Mucosa of descending colon (tissue), 3 donors: ENCODE measurements at regions not wholly inside any gene's neighbourhood (a gene's known extent, or its start where the extent isn't known, plus 50 kb on each side); places are given as distances from the start of the nearest gene placed in this dataset.
A peak's percentile ranks its signal among the peaks of the same experiment; 100 is the strongest.
"Not testable (repeated sequence)": the region's sequence is repeated elsewhere in the genome, so short reads cannot be mapped to it uniquely, and the experiment has no call there.

Experiments
- ATAC-seq: fragments of 200-7000 bp; cut with Tn5 transposase; one replicate; pipeline ENCODE4 v1.9.1; 2020; ENCODE audit warnings: mild to moderate bottlenecking, moderate library complexity
- DNase-seq, 3 donors: peaks; one replicate each; pipeline ENCODE4 v3.0.0-alpha.2; 2020
- H3K36me3 ChIP-seq: fragments of 200-600 bp; one replicate; pipeline ENCODE4 v1.8.0; 2021; ENCODE audit warnings: low read depth, mild to moderate bottlenecking
- H3K4me1 ChIP-seq: fragments of 200-600 bp; one replicate; pipeline ENCODE4 v1.8.0; 2021; ENCODE audit warnings: low read depth, mild to moderate bottlenecking
- H3K4me3 ChIP-seq: fragments of 200-600 bp; one replicate; pipeline ENCODE4 v1.8.0; 2021; ENCODE audit warnings: mild to moderate bottlenecking
- H3K9me3 ChIP-seq: fragments of 200-600 bp; one replicate; pipeline ENCODE4 v1.8.0; 2021; ENCODE audit warnings: mild to moderate bottlenecking
- CTCF ChIP-seq: fragments of 200-600 bp; IDR thresholded peaks from one replicate; pipeline ENCODE4 v1.8.0; 2022; ENCODE audit warnings: antibody characterized with exemption, mild to moderate bottlenecking
- intact Hi-C, 2 donors: fragments of 100-400 bp; cut with DNase I in 1 of 2; cut with micrococcal nuclease in 1 of 2; formaldehyde crosslinking; loops; one replicate each; pipeline versions ENCODE4 v1.11.0 to v1.11.1; 2022; cut with DNase I, micrococcal nuclease
- donor health status: DM: no; HTN: no; CAD: no; lungs with moderate emphysema.
- donor health status: DM: no; HTN: no; CAD: no.
- donor health status: DM: no; HTN: yes; CAD: no.

DNA sequence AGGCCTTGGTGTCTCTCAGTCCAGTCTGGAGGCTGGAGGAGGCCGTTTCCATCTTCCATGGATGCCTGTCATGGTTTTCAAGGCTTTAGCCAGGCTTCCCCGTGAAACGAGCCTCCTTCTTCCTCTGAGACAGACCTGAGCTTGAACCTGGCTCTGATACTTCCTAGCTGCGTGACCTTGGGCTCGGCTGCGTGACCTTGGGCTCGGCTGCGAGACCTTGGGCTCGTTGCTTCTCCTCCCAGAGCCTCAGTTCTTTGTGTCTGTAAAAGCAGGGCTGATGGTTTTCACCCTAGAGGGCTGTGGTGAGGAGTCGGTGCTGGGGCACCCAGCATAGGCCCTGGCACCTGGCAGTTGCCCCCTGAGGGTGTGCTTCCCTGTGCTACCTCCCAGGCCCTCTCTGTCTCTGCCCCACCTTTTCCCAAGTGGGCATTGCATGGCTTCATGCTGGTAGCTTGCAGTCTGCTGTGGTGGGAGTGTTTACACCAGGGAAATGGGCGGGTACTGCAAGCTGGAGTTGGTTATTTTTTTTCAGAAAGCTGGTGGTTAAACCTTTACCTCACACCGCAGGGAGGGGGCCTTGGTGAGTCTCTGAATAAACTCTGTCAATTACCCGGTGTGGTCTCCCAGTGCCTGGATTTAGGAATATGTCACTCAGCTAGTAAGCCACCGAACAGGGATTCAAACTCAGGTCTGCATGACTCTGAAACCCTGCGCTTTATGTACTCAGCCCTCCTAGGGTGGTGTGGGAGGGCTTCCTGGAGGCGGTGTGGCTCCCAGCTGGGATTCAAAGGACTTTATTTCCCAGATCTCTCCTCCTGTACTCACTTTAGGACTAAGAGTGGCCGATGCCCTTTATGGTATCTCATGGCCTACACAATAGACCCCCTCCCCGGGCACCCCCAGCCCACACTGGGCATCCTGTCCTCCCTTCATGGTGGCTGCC is 129.0 kb upstream of the CIBAR2 start:
- DNase-seq (no peak), ATAC-seq (no peak)
- no peaks in the 10 kb centered on the region for H3K36me3 ChIP-seq
- no peak overlapping the region for H3K4me3 ChIP-seq
- intact Hi-C loops: loop anchor here in 1 of 2 donors (10.0 kb wide), 1 partner anchor 126 kb away; the partner anchor contains the start of gene CIBAR2
- H3K4me1 ChIP-seq: peaks cover 2% of the 10 kb centered on the region
- H3K9me3 ChIP-seq: no peaks in the 10 kb centered on the region
- TF ChIP-seq CTCF: no peak

- DNase-seq (no peak), ATAC-seq (no peak)
- Histone ChIP-seq H3K4me1 (no peaks in the 10 kb centered on the region), H3K9me3 (no peaks in the 10 kb centered on the region), H3K4me3 (no peak overlapping the region), H3K36me3 (no peaks in the 10 kb centered on the region)
- intact Hi-C loops: loop anchor here in 1 of 2 donors (10.0 kb wide), 1 partner anchor 127 kb away; the partner anchor contains the start of gene CIBAR2
- no peak for TF ChIP-seq CTCF
Observed at GRCh38 chr16:85242140-85242539, 129.9 kb upstream of the CIBAR2 start.

DNA sequence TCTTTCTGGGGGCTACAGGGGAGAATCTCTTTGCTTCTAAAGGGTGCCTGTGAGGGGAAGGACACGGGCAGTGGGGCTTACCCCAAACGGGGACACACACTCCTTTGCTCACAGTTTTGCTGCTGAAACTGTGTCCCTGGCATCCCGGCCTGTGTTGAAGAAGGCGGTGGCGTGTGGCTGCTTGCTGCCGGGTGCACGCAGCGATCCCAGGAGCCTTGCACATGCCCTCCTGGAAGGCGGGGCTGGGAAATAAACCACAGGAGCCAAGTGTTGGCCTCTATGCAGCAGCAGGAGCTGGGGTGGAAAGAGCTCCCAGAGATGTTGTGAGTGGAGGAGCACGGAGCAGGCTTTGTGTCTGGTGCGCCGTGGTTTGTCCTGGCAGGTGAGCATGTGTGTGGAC is 131.0 kb upstream of the CIBAR2 start:
- no peak for TF ChIP-seq CTCF
- no peaks in the 10 kb centered on the region for H3K4me1 ChIP-seq

GRCh38 chr16:85244452-85244851 is 132.2 kb upstream of the CIBAR2 start:
- intact Hi-C loops: loop anchor here in 1 of 2 donors (10.0 kb wide), 1 partner anchor 130 kb away; the partner anchor contains the start of gene CIBAR2
- DNase-seq, H3K36me3 ChIP-seq, H3K4me1 ChIP-seq, H3K4me3 ChIP-seq, ATAC-seq, H3K9me3 ChIP-seq: not testable (repeated sequence)

More for the DNA sequence above, 131.0 kb upstream of the CIBAR2 start:
- intact Hi-C loops: loop anchor here in 1 of 2 donors (10.0 kb wide), 1 partner anchor 129 kb away; the partner anchor contains the start of gene CIBAR2
- Histone ChIP-seq H3K9me3 (no peaks in the 10 kb centered on the region), H3K36me3 (no peaks in the 10 kb centered on the region), H3K4me3 (no peak overlapping the region)
- ATAC-seq (peak; percentile 30), DNase-seq (peak in 2 of 3 donors; percentile 31 to 41)

GRCh38 chr16:85245307-85246172 is 133.3 kb upstream of the CIBAR2 start:
- ATAC-seq (peak; percentile 74), DNase-seq (peak in 2 of 3 donors; percentile 52 to 63)
- no peaks in the 10 kb centered on the region for H3K9me3 ChIP-seq
- no peaks in the 10 kb centered on the region for H3K4me1 ChIP-seq
- no peaks in the 10 kb centered on the region for H3K36me3 ChIP-seq
- H3K4me3 ChIP-seq: no peak overlapping the region
- intact Hi-C loops: loop anchor here in 1 of 2 donors (10.0 kb wide), 1 partner anchor 131 kb away; the partner anchor contains the start of gene CIBAR2
- TF ChIP-seq CTCF: peak; percentile 34
